GM19025 (cell line): ENCODE measurements at regions not wholly inside any gene's neighbourhood (a gene's known extent, or its start where the extent isn't known, plus 50 kb on each side); places are given as distances from the start of the nearest gene placed in this dataset.

ENCODE experiments used
- ATAC-seq: cut with Tn5 transposase; IDR thresholded peaks from one replicate; pipeline ENCODE4 v1.9.1; 2021; ENCODE audit warnings: mild to moderate bottlenecking, low read depth, moderate library complexity; ENCODE audit not compliant: unreplicated experiment

DNA sequence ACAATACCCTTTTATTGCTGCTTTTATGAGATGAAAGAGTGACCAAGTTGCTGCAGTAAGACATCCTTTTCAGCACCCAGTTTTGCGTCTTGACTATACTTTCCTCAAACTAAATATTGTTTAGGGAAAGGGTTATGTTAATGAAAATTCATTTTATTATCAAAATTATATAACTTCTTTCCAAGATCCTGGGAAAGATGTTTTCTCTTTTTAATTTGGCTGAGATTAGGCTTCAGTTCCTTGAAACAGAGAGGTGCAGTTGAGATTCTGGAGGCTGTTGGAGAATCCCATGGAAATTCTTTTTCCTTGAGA is 91.6 kb upstream of the KCNA3 start:
- ATAC-seq, result no peak

DNA sequence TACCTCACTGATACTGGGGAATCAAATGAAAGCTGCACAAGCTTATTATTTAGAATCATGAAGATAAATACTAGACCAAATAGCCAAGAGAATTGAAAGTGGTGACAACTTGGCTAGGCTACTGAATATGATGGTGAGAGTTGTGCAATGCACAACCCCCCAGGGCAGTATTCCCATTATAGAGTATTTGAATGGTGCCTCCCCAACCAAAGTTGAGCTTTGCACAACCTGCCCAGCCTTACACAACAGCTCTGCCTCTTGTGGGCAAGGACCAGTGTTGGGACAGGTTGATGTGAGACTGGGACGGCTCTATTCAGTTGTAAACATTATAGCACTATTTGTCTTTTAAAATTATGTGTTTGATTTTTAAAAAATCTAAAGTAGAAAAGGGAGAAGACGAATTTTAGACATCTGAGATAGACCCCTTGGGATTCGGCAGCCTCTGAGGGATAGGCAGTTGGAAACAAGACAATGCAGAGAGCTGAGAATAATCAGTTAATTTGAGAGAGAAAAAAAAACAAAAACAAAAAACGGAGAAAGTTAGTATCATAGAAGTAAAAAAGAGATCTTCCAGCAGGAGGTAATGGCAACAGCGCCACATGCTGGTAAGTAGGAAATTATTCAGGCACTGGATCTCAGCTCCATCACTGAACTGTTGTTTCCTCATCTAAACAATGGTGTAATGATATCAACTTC is 91.0 kb upstream of the KCNA3 start:
- ATAC-seq, result no peak

DNA sequence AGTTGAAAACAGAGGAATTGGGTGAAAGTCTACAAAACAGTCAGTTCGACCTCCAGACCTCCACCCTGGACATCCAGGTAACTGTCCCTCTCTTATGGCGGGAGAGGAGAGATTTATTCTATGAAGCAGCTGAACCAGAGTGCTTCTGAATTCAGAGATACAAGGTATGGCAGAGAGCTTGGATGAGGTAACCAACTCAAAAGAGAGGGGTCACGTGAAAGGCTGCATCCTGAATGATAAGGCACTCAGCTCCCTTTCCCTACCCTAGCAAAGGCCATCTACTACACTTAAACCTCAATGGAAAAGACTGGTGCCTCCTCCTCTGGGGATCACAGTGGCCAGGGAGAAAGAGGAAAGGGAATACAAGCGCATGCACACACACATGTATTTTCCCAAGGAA is 88.4 kb upstream of the KCNA3 start:
- no peak for ATAC-seq

DNA sequence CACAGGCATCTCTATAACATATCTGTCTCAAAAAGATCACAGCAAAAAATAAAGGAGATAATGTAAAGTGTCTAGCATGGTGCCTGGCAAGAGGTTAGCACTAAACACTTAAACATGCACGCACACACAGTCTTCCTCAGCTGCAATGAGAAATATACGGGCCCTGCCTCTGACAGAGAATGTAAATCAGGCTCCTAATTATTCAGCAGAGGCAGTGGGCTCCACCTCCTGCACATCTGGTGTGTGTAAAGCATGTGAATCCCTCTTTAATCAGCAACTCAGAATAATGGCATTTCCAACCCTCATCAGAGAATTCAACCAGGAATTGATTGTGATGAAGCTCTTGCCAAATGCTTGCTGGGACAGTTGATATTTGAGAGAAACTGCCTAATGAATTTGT is 85.6 kb upstream of the KCNA3 start:
- no peak for ATAC-seq

DNA sequence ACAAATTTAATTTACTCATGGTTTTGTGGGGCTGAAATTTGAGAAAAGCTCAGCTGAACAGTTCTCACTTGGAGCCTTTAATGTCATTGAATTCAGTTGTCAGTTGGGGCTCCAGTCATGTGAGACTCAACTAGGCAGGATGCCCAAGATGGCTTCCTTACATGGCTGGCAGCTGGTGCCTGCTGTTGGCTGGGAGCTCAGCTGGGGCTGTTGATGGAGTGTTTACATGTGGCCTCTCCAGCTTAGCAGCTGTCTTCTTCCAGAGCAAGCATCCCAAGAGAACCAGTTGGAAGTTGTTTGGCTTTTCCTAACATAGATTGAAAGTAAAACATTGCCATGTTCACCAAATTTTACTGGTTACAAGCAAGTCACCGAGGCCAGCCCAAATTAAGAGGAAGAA is 81.8 kb upstream of the KCNA3 start:
- ATAC-seq, result no peak

DNA sequence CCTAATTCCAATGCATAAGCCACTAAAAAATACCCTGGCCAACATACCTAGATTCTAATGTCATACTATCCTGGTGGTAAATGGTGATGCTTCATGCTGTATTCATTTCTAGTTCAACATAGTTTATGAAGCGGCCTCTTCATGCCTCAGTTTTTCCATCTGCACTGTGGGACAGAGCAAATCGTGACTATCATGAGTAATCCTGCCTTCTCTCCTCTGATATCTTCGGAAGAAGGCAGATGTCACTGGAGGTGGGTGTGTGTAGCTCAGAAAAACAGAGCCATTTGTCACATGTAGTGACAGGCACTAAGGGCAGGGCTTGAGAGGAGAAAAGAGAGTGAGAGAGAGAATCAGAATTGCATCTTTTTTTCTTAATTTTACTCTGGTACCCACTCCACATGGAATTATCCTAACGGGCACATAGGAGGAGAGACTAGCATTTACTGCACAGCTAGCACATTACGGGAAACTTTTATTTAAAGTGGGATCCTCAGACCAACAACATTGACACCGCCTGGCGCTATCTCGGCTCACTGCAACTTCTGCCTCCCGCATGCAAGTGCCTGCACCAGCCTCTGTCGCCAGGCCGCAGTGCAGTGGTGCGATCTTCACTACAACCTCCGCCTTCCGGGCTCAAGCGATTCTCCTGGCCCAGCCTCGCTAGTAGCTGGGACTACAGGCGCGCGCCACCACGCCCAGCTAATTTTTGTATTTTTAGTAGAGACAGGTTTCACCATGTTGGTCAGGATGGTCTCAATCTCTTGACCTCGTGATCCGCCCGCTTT is 78.4 kb upstream of the KCNA3 start:
- ATAC-seq, result no peak

DNA sequence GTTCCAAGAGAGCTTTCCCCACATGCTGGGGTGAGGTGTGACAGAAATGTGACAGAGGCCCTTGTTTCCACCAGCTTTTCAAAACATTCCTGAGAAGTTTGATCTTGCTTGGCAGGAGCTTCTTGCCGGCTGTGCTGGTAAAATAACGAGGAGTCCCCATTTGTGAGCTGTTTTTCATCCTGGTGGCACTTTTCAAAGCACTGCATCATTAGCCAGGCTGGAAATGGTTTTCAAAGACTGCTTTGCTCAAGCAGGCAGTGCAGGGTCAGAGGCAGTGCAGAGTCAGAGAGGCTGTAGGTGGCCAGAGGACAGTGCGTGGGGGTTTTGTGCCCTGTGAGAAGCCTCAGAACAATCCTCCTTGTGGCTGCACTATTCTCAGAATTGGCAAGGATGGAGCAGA is 75.8 kb upstream of the KCNA3 start:
- no peak for ATAC-seq

DNA sequence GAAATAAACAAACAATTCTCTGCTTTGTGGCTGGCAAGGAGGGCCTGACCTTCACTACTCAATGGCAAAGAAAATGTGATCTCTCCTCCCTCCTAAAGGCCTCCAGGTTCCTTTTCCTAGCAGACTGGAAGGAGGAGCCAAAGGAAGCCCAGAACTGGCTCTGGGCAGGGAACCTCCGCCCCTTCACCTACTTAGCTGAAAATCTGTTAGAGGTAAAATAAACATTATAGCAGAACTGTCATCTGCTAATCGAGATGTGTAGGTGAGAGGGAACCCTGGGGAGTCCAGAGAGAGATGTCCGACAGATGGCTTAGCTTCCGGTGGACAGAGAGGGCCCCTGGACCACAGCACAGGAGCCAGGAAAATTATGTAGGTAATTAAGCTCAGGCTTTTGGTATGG is 75.2 kb upstream of the KCNA3 start:
- no peak for ATAC-seq

DNA sequence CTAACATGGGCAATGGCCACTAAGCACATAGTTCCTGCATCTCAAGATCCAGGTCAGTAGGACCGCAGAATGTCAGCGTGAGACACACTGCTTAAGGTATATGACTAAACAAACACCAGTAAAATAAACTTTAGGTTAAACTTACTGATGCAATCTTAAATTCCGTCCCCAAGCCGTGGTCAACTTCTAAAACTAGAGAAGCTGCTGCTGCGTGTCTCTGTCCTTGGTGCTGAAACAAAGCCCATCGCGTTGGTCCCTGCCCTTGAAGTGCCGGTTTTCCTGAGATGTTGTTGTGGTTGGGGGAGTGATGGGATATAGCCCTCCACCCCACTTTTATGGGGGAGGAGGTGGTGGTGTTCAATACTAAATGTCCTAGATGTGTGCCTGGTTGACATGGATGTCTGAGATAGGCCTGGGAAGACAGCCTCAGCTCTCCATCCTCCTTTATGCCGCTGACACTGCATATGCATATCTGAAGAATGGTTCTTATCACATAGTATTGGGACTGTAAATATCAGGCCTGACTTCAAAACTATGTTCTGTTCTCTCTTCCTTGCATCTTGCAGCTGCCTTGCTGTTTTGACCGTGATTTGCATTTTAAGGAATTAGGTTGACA is 72.0 kb upstream of the KCNA3 start:
- ATAC-seq, result no peak

DNA sequence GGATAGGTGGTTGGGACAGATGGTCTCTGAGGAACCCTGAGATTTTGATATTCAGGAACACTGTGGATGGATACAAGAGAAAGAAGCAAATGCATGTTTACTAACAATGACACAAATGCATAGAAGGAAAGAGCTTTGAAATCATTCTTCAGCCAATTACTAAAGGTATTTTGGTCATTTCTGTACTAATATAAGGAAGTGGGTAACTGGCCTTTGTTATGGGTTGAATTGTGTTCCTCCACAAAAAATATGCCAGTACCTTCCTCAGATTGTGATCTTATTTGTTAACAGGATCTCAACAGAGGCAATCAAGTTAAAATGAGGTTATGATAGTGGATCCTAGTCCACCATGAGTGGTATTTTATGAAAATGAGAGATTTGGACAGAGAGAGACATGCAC is 68.7 kb upstream of the KCNA3 start:
- ATAC-seq, result no peak

DNA sequence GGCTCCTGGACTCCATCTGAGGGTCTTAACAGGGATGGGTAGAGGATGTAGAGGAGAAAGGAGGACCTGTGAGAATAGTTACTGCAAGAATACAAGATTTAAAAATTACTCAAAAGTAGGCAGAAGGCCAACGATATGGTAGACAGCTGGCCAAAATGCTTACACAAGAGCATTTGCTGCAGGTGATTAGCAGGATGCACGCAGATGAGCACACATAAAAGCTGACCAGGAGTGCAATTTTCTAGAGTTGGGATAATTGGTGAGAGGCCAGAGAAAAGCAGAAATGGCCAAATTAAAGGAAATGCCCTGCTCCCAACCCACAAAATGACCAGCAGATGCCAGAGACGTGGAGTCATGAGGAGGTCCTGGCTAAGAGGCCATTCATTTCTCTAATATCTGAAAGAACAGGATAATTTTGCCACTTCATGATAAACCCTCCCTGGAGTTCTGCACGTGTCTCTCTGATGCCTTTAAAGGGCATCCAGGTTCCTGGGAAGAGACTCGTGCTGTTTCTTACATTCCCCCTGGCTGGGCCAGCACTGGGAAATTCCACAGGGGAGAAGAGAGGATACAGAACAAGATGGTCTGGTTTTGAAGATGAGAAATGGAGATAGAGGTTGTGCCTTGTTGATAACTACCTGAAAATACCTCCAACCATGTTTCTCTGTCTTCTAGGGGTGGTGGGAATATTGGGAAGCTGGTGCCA is 62.3 kb upstream of the KCNA3 start:
- no peak for ATAC-seq

DNA sequence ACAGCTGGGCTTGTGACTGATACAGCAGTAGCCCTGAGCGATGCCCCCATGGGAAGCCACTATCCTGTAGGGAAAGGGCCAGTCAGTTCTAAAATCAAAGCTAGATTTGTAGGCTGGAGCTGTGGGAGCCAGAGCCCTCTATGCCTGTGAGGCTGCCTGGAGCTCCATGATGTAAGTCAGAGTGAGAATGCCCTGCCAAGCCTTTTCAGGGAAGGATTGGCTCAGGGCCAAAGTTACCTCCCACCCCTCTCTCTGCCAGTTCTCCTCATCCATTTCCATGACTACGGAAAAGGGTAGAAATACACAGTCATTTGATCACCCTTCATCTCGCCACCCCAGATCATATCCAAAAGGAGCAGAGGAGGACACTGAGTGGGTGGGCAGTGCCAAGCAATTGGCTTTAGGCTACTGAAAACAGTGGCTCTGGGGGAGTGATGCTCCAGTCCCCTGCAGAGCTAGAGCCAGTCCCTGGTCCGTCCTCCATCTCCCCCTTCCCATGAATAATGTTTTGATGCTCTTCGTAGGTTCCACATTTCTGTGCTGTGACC is 59.5 kb upstream of the KCNA3 start:
- no peak for ATAC-seq

DNA sequence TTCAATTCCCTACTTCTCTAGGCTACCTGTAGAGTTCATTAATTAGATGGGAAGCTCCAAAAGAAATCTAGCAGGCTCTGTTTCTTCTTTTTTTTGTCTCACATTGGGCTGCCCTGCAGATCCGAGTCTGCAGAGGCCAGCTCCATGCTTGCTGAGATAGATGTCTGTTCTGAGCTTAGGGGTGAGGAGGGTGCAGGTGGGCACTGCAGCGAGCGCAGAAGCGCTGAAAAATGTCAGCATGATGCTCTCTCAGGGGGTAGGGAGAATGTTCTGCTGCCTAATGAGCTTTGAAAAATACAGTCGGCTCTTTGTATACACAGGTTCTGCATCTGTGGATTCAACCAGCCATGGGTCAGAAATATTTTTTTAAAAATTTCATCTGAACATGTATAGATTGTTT is 56.8 kb upstream of the KCNA3 start:
- ATAC-seq, result no peak

DNA sequence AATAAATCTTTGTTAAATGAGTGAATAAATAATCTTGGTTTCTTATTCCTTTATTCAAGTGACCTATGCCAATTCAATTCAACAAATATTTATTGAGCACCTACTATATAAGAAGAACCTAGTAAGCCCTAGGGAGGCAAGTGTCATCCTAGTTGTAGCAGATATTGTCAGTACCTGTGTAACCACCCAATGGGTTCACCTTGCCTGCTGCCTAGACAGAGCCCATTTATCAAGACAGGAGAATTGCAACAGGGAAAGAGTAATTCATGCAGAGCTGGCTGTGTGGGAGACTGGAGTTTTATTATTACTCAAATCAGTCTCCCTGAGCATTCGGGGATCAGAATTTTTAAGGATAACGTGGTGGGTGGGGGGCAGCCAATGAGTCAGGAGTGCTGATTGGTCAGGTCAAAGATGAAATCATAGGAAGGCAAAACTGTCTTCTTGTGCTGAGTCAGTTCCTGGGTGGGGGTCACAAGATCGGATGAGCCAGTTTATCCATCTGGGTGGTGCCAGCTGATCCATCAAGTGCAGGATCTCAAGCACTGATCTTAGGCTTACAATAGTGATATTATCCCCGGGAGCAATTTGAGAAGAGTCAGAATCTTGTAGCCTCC is 53.8 kb upstream of the KCNA3 start:
- no peak for ATAC-seq

DNA sequence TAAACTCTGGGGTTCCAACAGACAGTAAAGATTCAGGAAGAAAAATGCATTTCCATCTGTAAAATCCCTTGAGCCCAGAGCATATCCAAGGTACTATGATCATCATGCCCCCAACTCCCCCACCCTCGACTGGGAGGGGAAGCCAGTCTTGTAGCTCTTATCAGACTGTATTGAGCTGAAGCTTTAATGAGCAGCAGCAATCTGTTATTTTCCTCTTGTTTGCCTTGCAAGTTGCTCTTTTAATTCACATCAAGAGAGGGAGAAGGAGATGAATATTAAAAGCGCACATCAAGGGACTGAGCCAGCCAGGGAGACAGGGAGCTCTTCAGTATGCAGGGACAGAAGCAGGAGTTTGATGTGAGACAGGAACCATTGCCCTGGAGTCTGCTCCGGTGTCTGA is 52.5 kb upstream of the KCNA3 start:
- ATAC-seq, result no peak

DNA sequence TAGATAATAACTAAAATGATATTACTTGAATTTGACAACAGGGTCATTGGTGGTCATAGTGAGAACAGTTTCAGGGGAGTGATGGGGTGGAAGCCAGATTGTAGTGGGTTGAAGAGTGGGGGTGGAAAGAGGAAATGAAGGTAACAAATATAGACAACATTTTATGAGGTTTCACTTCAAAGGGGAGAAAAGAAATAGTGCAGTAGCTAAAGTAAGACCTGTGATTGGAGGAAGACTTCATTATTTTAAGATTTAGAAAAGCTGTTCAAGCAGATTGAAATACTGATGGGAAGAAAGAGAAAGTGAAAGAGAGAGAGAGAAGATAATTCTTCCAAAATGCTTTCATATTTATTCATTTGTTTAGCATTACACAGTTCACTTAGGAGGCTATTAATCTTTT is 52.0 kb upstream of the KCNA3 start:
- peak; percentile 74 for ATAC-seq
